Trophoblast cell (in vitro differentiated cells and primary cell): ENCODE measurements at regions not wholly inside any gene's neighbourhood (a gene's known extent, or its start where the extent isn't known, plus 50 kb on each side); places are given as distances from the start of the nearest gene placed in this dataset.

Source experiments
- DNase-seq, 2 donors: peaks; one replicate each; pipeline ENCODE4 v3.0.0-alpha.2; 2016
- H2AFZ ChIP-seq: 2 replicates; pipeline ENCODE4 v1.6.1; 2013; ENCODE audit warnings: low read length, moderate library complexity, mild to moderate bottlenecking; ENCODE audit not compliant: insufficient read depth, poor library complexity
- H2AK5ac ChIP-seq: 2 replicates; pipeline ENCODE4 v1.6.1; 2013; ENCODE audit warnings: mild to moderate bottlenecking, low read length
- H2BK120ac ChIP-seq: 2 replicates; pipeline ENCODE4 v1.6.1; 2013; ENCODE audit warnings: low read length, mild to moderate bottlenecking, moderate library complexity; ENCODE audit not compliant: insufficient read depth, poor library complexity
- H2BK12ac ChIP-seq: 2 replicates; pipeline ENCODE4 v1.6.1; 2013; ENCODE audit warnings: mild to moderate bottlenecking, low read length, moderate library complexity
- H2BK5ac ChIP-seq: 2 replicates; pipeline ENCODE4 v1.6.1; 2013; ENCODE audit warnings: low read length, low read depth, moderate library complexity, mild to moderate bottlenecking; ENCODE audit not compliant: poor library complexity
- H3K14ac ChIP-seq: 2 replicates; pipeline ENCODE4 v1.6.1; 2013; ENCODE audit warnings: mild to moderate bottlenecking, low read length
- H3K18ac ChIP-seq: 2 replicates; pipeline ENCODE4 v1.6.1; 2013; ENCODE audit warnings: mild to moderate bottlenecking, low read length
- H3K23ac ChIP-seq: 2 replicates; pipeline ENCODE4 v1.6.1; 2013; ENCODE audit warnings: low read length
- H3K27ac ChIP-seq: 2 replicates; pipeline ENCODE4 v1.5.1; 2013; ENCODE audit warnings: low read depth, mild to moderate bottlenecking, inconsistent platforms, low read length, moderate library complexity
- H3K27me3 ChIP-seq: 2 replicates; pipeline ENCODE4 v1.6.1; 2013; ENCODE audit warnings: inconsistent platforms, mild to moderate bottlenecking, low read length, moderate library complexity; ENCODE audit not compliant: insufficient read depth
- H3K36me3 ChIP-seq, 2 experiments: 1 replicate in 1 of 2; 2 replicates in 1 of 2; pipeline ENCODE4 v1.6.1; 2013; ENCODE audit warnings: low read length in 2 of 2, mild to moderate bottlenecking in 2 of 2, moderate library complexity in 1 of 2; ENCODE audit not compliant: insufficient read depth in 2 of 2, control insufficient read depth in 1 of 2
- H3K4ac ChIP-seq: 2 replicates; pipeline ENCODE4 v1.6.1; 2013; ENCODE audit warnings: low read depth, mild to moderate bottlenecking, low read length, moderate library complexity
- H3K4me1 ChIP-seq, 2 experiments: 1 replicate in 1 of 2; 2 replicates in 1 of 2; pipeline ENCODE4 v1.6.1; 2013; ENCODE audit warnings: low read length in 2 of 2, mild to moderate bottlenecking in 2 of 2, moderate library complexity in 1 of 2; ENCODE audit not compliant: insufficient read depth in 2 of 2, control insufficient read depth in 1 of 2
- H3K4me2 ChIP-seq: 2 replicates; pipeline ENCODE4 v1.6.1; 2013; ENCODE audit warnings: inconsistent platforms, mild to moderate bottlenecking, low read length, moderate library complexity
- H3K4me3 ChIP-seq: 2 replicates; pipeline ENCODE4 v1.5.1; 2013; ENCODE audit warnings: mild to moderate bottlenecking, low read depth, low read length, inconsistent platforms
- H3K79me1 ChIP-seq: one replicate; pipeline ENCODE4 v1.6.1; 2013; ENCODE audit warnings: low read length
- H3K79me2 ChIP-seq: 2 replicates; pipeline ENCODE4 v1.6.1; 2013; ENCODE audit warnings: low read length, mild to moderate bottlenecking; ENCODE audit not compliant: control insufficient read depth, insufficient read depth, poor library complexity
- H3K9ac ChIP-seq: 2 replicates; pipeline ENCODE4 v1.6.1; 2013; ENCODE audit warnings: mild to moderate bottlenecking, low read length
- H3K9me3 ChIP-seq: 2 replicates; pipeline ENCODE4 v1.6.1; 2013; ENCODE audit warnings: low read depth, mild to moderate bottlenecking, control low read depth, inconsistent platforms, low read length; ENCODE audit not compliant: insufficient read depth
- H4K12ac ChIP-seq: 2 replicates; pipeline ENCODE4 v1.6.1; 2013; ENCODE audit warnings: low read depth, mild to moderate bottlenecking, low read length, moderate library complexity
- H4K8ac ChIP-seq: 2 replicates; pipeline ENCODE4 v1.6.1; 2013; ENCODE audit warnings: low read depth, mild to moderate bottlenecking, low read length, moderate library complexity
- H4K91ac ChIP-seq: one replicate; pipeline ENCODE4 v1.6.1; 2013; ENCODE audit warnings: low read depth, mild to moderate bottlenecking, low read length, moderate library complexity
- WGBS: extraction: QIAGEN DNeasy Blood & Tissue Kit; methylation state at CpG from one replicate; pipeline ENCODE4 v1.1.7; 2013; ENCODE audit warnings: missing lambda C conversion rate; ENCODE audit not compliant: insufficient read length, insufficient coverage; ENCODE audit errors: extremely low coverage; 5-methylcytosine and 5-hydroxymethylcytosine counted together

GRCh38 chr4:165548702-165549101, 169.9 kb downstream of the CPE start:
- no peak for DNase-seq
- WGBS: no CpG with 5 or more reads among the region's 2 CpGs

GRCh38 chr4:165553221-165553810, 174.5 kb downstream of the CPE start:
- Histone ChIP-seq H2BK12ac (no peak overlapping the region), H4K12ac (no peak overlapping the region), H2AFZ (no peak overlapping the region), H3K23ac (no peak overlapping the region), H3K27ac (no peak overlapping the region), H3K36me3 (no peaks in the 10 kb centered on the region), H4K91ac (no peak overlapping the region), H2BK120ac (no peak overlapping the region), H3K79me2 (no peaks in the 10 kb centered on the region), H3K18ac (no peak overlapping the region), H3K14ac (no peak overlapping the region), H3K4ac (no peak overlapping the region), H3K9ac (no peak overlapping the region), H3K79me1 (no peaks in the 10 kb centered on the region), H2AK5ac (no peak overlapping the region), H3K4me1 (no peaks in the 10 kb centered on the region), H3K4me2 (no peak overlapping the region), H3K27me3 (no peaks in the 10 kb centered on the region), H3K4me3 (no peak overlapping the region), H4K8ac (no peak overlapping the region), H2BK5ac (no peak overlapping the region), H3K9me3 (no peaks in the 10 kb centered on the region)
- no peak for DNase-seq
- no CpG with 5 or more reads among the region's 2 CpGs for WGBS

More at GRCh38 chr4:165548702-165549101, 169.9 kb downstream of the CPE start:
- Histone ChIP-seq H3K9me3 (no peaks in the 10 kb centered on the region), H2BK12ac (no peak overlapping the region), H3K27me3 (no peaks in the 10 kb centered on the region), H3K9ac (no peak overlapping the region), H3K4me1 (no peaks in the 10 kb centered on the region), H3K14ac (no peak overlapping the region), H3K4ac (no peak overlapping the region), H3K79me1 (no peaks in the 10 kb centered on the region), H4K8ac (no peak overlapping the region), H3K23ac (no peak overlapping the region), H3K79me2 (no peaks in the 10 kb centered on the region), H2AK5ac (no peak overlapping the region), H3K36me3 (no peaks in the 10 kb centered on the region), H4K12ac (no peak overlapping the region), H3K27ac (no peak overlapping the region), H2BK120ac (no peak overlapping the region), H2AFZ (no peak overlapping the region), H4K91ac (no peak overlapping the region), H3K18ac (no peak overlapping the region), H2BK5ac (no peak overlapping the region), H3K4me2 (no peak overlapping the region), H3K4me3 (no peak overlapping the region)

DNA sequence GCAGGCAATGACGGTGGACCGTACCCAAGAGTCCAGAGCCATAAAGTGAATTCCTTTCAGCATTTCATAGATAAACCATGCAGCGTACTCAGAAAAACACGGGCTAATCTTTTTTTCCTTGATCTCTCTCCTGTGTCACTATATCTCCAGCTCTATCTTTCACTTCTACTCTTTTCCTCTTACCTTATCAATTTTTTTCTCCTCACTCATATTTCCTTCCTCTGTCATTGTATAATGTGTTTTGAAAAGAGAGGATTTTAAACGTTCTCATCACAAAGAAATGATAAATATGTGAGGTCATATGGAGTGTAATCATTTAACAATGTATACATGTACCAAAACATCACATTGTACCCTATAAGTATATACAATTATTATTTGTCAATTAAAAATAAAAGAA, 176.5 kb downstream of the CPE start:
- H4K8ac ChIP-seq: no peak overlapping the region
- H3K36me3 ChIP-seq: no peaks in the 10 kb centered on the region
- no peak overlapping the region for H3K4me2 ChIP-seq

GRCh38 chr4:165556383-165556782, 177.6 kb downstream of the CPE start:
- Histone ChIP-seq H4K8ac (no peak overlapping the region), H3K9me3 (no peaks in the 10 kb centered on the region), H2BK12ac (no peak overlapping the region), H3K18ac (no peak overlapping the region), H3K9ac (no peak overlapping the region), H3K27ac (no peak overlapping the region), H3K4ac (no peak overlapping the region), H3K23ac (no peak overlapping the region), H3K79me1 (no peaks in the 10 kb centered on the region), H3K4me3 (no peak overlapping the region), H2AFZ (no peak overlapping the region), H2BK5ac (no peak overlapping the region), H3K14ac (no peak overlapping the region), H3K4me1 (no peaks in the 10 kb centered on the region), H3K36me3 (no peaks in the 10 kb centered on the region), H3K27me3 (no peaks in the 10 kb centered on the region), H3K4me2 (no peak overlapping the region), H4K12ac (no peak overlapping the region), H4K91ac (no peak overlapping the region), H3K79me2 (no peaks in the 10 kb centered on the region), H2BK120ac (no peak overlapping the region), H2AK5ac (no peak overlapping the region)
- DNase-seq: no peak
- no CpG with 5 or more reads among the region's 1 CpG for WGBS

More for the DNA sequence above, 176.5 kb downstream of the CPE start:
- H3K4me3 ChIP-seq: no peak overlapping the region
- no peak overlapping the region for H3K14ac ChIP-seq
- H3K4me1 ChIP-seq: no peaks in the 10 kb centered on the region
- no peak overlapping the region for H2AFZ ChIP-seq
- no peak overlapping the region for H3K23ac ChIP-seq
- H2BK120ac ChIP-seq: no peak overlapping the region
- H3K18ac ChIP-seq: no peak overlapping the region
- peak in 1 of 2 donors; percentile 52 for DNase-seq
- no peak overlapping the region for H2BK5ac ChIP-seq
- H3K27ac ChIP-seq: no peak overlapping the region
- H3K4ac ChIP-seq: no peak overlapping the region
- no peak overlapping the region for H4K91ac ChIP-seq
- no peak overlapping the region for H3K9ac ChIP-seq
- no peaks in the 10 kb centered on the region for H3K9me3 ChIP-seq
- WGBS: no CpG with 5 or more reads among the region's 5 CpGs
- H3K79me1 ChIP-seq: no peaks in the 10 kb centered on the region
- H2AK5ac ChIP-seq: no peak overlapping the region
- no peaks in the 10 kb centered on the region for H3K27me3 ChIP-seq
- no peak overlapping the region for H4K12ac ChIP-seq
- H2BK12ac ChIP-seq: no peak overlapping the region
- no peaks in the 10 kb centered on the region for H3K79me2 ChIP-seq
